HG03095 (cell line): ENCODE measurements at regions not wholly inside any gene's neighbourhood (a gene's known extent, or its start where the extent isn't known, plus 50 kb on each side); places are given as distances from the start of the nearest gene placed in this dataset.
"Not testable (repeated sequence)": the region's sequence is repeated elsewhere in the genome, so short reads cannot be mapped to it uniquely, and the experiment has no call there.

Source experiments
- ATAC-seq: cut with Tn5 transposase; IDR thresholded peaks from one replicate; pipeline ENCODE4 v1.9.1; 2021; ENCODE audit warnings: moderate library complexity; ENCODE audit not compliant: unreplicated experiment

- ATAC-seq: no peak
Measured at GRCh38 chr11:43067681-43068080, 244.1 kb upstream of the API5 start.

GRCh38 chr11:43071338-43071737 lies 240.5 kb upstream of the API5 start:
- ATAC-seq: no peak

- ATAC-seq: no peak
Measured at GRCh38 chr11:43072096-43072495, 239.7 kb upstream of the API5 start.

- ATAC-seq: no peak
Measured at GRCh38 chr11:43072911-43073310, 238.9 kb upstream of the API5 start.

- no peak for ATAC-seq
Measured at GRCh38 chr11:43074810-43075209, 237.0 kb upstream of the API5 start.

- no peak for ATAC-seq
Measured at GRCh38 chr11:43101113-43101512, 210.7 kb upstream of the API5 start.

- ATAC-seq: no peak
Measured at GRCh38 chr11:43116071-43116470, 195.7 kb upstream of the API5 start.

- ATAC-seq: no peak
Measured at GRCh38 chr11:43119275-43119970, 192.4 kb upstream of the API5 start.

GRCh38 chr11:43122546-43122945 lies 189.2 kb upstream of the API5 start:
- no peak for ATAC-seq

- no peak for ATAC-seq
Measured at GRCh38 chr11:43123443-43123842, 188.4 kb upstream of the API5 start.

GRCh38 chr11:43124272-43124935 lies 187.4 kb upstream of the API5 start:
- ATAC-seq: no peak

- no peak for ATAC-seq
Measured at GRCh38 chr11:43129329-43129728, 182.5 kb upstream of the API5 start.

GRCh38 chr11:43130616-43131015 lies 181.2 kb upstream of the API5 start:
- no peak for ATAC-seq

GRCh38 chr11:43135966-43136534 lies 175.7 kb upstream of the API5 start:
- ATAC-seq: peak; percentile 74

GRCh38 chr11:43138621-43139140 lies 173.1 kb upstream of the API5 start:
- ATAC-seq: no peak

- peak; percentile 92 for ATAC-seq
Measured at GRCh38 chr11:43145653-43146052, 166.1 kb upstream of the API5 start.

- ATAC-seq: no peak
Measured at GRCh38 chr11:43150697-43151096, 161.1 kb upstream of the API5 start.

GRCh38 chr11:43164831-43165230 lies 147.0 kb upstream of the API5 start:
- no peak for ATAC-seq

- not testable (repeated sequence) for ATAC-seq
Measured at GRCh38 chr11:43165393-43165792, 146.4 kb upstream of the API5 start.

- not testable (repeated sequence) for ATAC-seq
Measured at GRCh38 chr11:43168241-43168640, 143.6 kb upstream of the API5 start.

GRCh38 chr11:43172477-43172876 lies 139.3 kb upstream of the API5 start:
- ATAC-seq: no peak

- ATAC-seq: no peak
Measured at GRCh38 chr11:43177975-43178374, 133.8 kb upstream of the API5 start.
